PC-9 (cell line): ENCODE measurements at regions not wholly inside any gene's neighbourhood (a gene's known extent, or its start where the extent isn't known, plus 50 kb on each side); places are given as distances from the start of the nearest gene placed in this dataset.
"Not testable (repeated sequence)": the region's sequence is repeated elsewhere in the genome, so short reads cannot be mapped to it uniquely, and the experiment has no call there.

Experiments used
- BruUV-seq: library from RNA; stranded (reverse); fragments of 400-500 nt; replicated peaks from 2 replicates; lab custom pipeline; 2021; lab: Mats Ljungman, UMichigan
- CTCF ChIA-PET: fragments of 300-600 bp; sonication (Branson Sonifier 250); formaldehyde crosslinking; loops from one replicate; lab custom pipeline; 2022; ENCODE audit warnings: antibody characterized with exemption; lab: Charles Lee
- POLR2A ChIA-PET: fragments of 300-600 bp; sonication (Branson Sonifier 250); formaldehyde crosslinking; loops from one replicate; lab custom pipeline; 2022; ENCODE audit warnings: antibody characterized with exemption; ENCODE audit not compliant: unreplicated experiment; lab: Charles Lee
- DNase-seq, 2 experiments: peaks; one replicate each; pipeline versions ENCODE4 v3.0.0 to v3.0.0-alpha.2; 2015 to 2022; ENCODE audit warnings: mixed read lengths in 1 of 2
- H2AFZ ChIP-seq: fragments of 200-600 bp; sonication (generic); 2 replicates; pipeline ENCODE4 v1.8.1; 2017; ENCODE audit warnings: antibody characterized with exemption
- H3F3A ChIP-seq: fragments of 200-600 bp; sonication (generic); 2 replicates; pipeline ENCODE4 v1.8.1; 2017; ENCODE audit warnings: antibody characterized with exemption, mild to moderate bottlenecking, low read depth; ENCODE audit not compliant: insufficient read depth
- H3K27ac ChIP-seq: fragments of 200-600 bp; sonication (generic); 2 replicates; pipeline ENCODE4 v1.6.1; 2016; ENCODE audit warnings: mixed run types
- H3K27me3 ChIP-seq: fragments of 200-600 bp; sonication (generic); 2 replicates; pipeline ENCODE4 v1.6.1; 2016; ENCODE audit warnings: low read depth, mixed run types; ENCODE audit not compliant: insufficient read depth
- H3K36me3 ChIP-seq: fragments of 200-600 bp; sonication (generic); 2 replicates; pipeline ENCODE4 v1.6.1; 2016; ENCODE audit warnings: low read depth, mixed run types
- H3K4me1 ChIP-seq: fragments of 200-600 bp; sonication (generic); replicated peaks from 2 replicates; pipeline ENCODE4 v1.6.1; 2016; ENCODE audit warnings: mixed run types; ENCODE audit not compliant: insufficient read depth
- H3K4me2 ChIP-seq: fragments of 200-600 bp; sonication (generic); 2 replicates; pipeline ENCODE4 v1.6.1; 2017; ENCODE audit warnings: mixed run types
- H3K4me3 ChIP-seq: fragments of 200-600 bp; sonication (generic); 2 replicates; pipeline ENCODE4 v1.6.1; 2016; ENCODE audit warnings: mixed run types
- H3K79me2 ChIP-seq: fragments of 200-600 bp; sonication (generic); 2 replicates; pipeline ENCODE4 v1.6.1; 2017; ENCODE audit warnings: low read depth, mixed run types
- H3K9me2 ChIP-seq: fragments of 200-600 bp; sonication (generic); 2 replicates; pipeline ENCODE4 v1.8.1; 2017; ENCODE audit warnings: mild to moderate bottlenecking; ENCODE audit not compliant: insufficient read depth
- H3K9me3 ChIP-seq: fragments of 200-600 bp; sonication (generic); 2 replicates; pipeline ENCODE4 v1.8.1; 2016; ENCODE audit warnings: low read depth; ENCODE audit not compliant: insufficient read depth
- H4K20me1 ChIP-seq: fragments of 200-600 bp; sonication (generic); 2 replicates; pipeline ENCODE4 v1.8.1; 2017; ENCODE audit not compliant: insufficient read depth
- EZH2 ChIP-seq: fragments of 200-600 bp; sonication (generic); IDR thresholded peaks from 2 replicates; pipeline ENCODE4 v1.8.0; 2017; ENCODE audit warnings: antibody characterized with exemption, low read depth
- intact Hi-C: fragments of 100-400 bp; cut with micrococcal nuclease; formaldehyde crosslinking; loops from one replicate; pipeline ENCODE4 v1.10.0; 2022; ENCODE audit not compliant: unreplicated experiment
- TF ChIP-seq, protein P1 (sequence below): fragments of 200-600 bp; sonication (generic); conservative IDR thresholded peaks from 2 replicates; pipeline ENCODE4 v1.6.1; 2017; ENCODE audit warnings: mixed run types, antibody characterized with exemption, mild to moderate bottlenecking, moderate library complexity

DNA sequence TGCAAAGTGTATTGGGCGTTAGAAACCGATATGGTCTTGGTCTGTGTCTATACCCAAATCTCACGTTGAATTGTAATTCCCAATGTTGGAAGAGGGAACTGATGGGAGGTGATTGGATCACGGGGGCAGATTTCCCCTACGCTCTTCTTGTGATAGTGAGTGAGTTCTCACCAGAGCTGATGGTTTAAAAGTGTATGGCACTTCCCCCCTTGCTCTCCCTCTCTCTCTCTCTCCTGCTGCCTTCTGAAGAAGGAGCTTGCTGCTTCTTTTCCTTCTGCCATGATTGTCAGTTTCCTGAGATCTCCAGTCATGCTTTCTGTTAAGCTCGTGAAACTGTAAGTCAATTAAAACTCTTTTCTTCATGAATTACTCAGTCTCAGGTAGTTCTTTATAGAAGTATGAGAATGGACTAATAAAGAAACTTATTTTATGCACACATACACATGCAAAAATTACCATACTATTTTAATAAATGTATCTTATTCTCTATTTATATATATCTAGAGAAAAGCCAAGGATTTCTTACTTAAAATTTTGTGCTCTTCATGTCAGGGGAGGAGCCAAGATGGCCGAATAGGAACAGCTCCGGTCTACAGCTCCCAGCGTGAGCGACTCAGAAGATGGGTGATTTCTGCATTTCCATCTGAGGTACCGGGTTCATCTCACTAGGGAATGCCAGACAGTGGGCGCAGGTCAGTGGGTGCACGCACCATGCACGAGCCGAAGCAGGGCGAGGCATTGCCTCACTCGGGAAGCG is 1891.0 kb upstream of the FLRT2 start:
- no peaks in the 10 kb centered on the region for H3K79me2 ChIP-seq
- no peak overlapping the region for H3K27ac ChIP-seq
- H3K4me2 ChIP-seq, result peak overlapping the region; percentile 58
- no peaks in the 10 kb centered on the region for H3K4me1 ChIP-seq
- ChIA-PET CTCF (no interaction called here), POLR2A (interaction anchor here (0.6 kb wide), 1 partner anchor 844 kb away, joined by 4 read pairs; no protein-coding TSS in a partner anchor)
- no peaks in the 10 kb centered on the region for H3K9me3 ChIP-seq
- no peaks in the 10 kb centered on the region for H3K27me3 ChIP-seq
- DNase-seq, result peak in 1 of 2 experiments; percentile 1
- no peaks in the 10 kb centered on the region for H4K20me1 ChIP-seq
- H3F3A ChIP-seq, result no peaks in the 10 kb centered on the region
- peak overlapping the region; percentile 39; the same call in 1 of the 2 replicates for H2AFZ ChIP-seq
- H3K36me3 ChIP-seq, result no peaks in the 10 kb centered on the region
- TF ChIP-seq, protein P1, sequence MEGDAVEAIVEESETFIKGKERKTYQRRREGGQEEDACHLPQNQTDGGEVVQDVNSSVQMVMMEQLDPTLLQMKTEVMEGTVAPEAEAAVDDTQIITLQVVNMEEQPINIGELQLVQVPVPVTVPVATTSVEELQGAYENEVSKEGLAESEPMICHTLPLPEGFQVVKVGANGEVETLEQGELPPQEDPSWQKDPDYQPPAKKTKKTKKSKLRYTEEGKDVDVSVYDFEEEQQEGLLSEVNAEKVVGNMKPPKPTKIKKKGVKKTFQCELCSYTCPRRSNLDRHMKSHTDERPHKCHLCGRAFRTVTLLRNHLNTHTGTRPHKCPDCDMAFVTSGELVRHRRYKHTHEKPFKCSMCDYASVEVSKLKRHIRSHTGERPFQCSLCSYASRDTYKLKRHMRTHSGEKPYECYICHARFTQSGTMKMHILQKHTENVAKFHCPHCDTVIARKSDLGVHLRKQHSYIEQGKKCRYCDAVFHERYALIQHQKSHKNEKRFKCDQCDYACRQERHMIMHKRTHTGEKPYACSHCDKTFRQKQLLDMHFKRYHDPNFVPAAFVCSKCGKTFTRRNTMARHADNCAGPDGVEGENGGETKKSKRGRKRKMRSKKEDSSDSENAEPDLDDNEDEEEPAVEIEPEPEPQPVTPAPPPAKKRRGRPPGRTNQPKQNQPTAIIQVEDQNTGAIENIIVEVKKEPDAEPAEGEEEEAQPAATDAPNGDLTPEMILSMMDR, result no peak
- TF ChIP-seq EZH2, result no peak
- no TSS peak for BruUV-seq
- H3K9me2 ChIP-seq, result no peaks in the 10 kb centered on the region
- intact Hi-C loops, result no loop called here
- peak overlapping the region; percentile 42; the same call in 1 of the 2 replicates for H3K4me3 ChIP-seq

DNA sequence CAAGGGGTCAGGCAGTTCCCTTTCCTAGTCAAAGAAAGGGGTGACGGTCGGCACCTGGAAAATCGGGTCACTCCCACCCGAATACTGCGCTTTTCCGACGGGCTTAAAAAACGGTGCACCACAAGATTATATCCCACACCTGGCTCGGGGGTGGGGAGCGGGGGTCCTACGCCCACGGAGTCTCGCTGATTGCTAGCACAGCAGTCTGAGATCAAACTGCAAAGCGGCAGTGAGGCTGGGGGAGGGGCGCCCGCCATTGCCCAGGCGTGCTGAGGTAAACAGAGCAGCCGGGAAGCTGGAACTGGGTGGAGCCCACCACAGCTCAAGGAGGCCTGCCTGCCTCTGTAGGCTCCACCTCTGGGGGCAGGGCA is 1890.5 kb upstream of the FLRT2 start:
- H3K27me3 ChIP-seq, H3K79me2 ChIP-seq, CTCF ChIA-PET, BruUV-seq, H3K9me3 ChIP-seq, H3K36me3 ChIP-seq, H4K20me1 ChIP-seq, H3K9me2 ChIP-seq, H3K27ac ChIP-seq, intact Hi-C loops, H3F3A ChIP-seq, H3K4me1 ChIP-seq, POLR2A ChIA-PET: not testable (repeated sequence)
- Histone ChIP-seq H2AFZ (peak overlapping the region; percentile 39; the same call in 1 of the 2 replicates), H3K4me3 (peak overlapping the region; percentile 42; the same call in 1 of the 2 replicates), H3K4me2 (peak overlapping the region; percentile 58)
- DNase-seq, result peak in 1 of 2 experiments; percentile 29

DNA sequence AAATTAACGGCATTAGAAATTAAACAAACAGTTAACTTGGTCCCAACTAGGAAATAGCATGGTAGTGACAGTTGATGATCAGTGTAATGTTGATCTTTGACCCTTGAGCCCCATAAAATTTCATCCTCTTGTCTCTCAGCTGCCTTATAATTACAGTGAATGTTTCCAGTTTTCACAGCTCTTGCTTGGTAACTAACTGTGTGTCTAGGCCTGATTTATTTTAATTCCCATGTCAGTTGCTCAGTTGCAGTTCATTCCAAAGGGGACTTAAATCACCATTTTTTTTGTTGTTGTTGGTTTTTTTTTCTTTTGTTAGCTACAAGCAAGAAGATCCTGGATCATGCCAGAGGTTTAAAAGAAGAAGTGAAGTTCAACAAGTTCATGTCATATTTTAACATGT is 1883.7 kb upstream of the FLRT2 start:
- intact Hi-C loops, result no loop called here
- H3K4me3 ChIP-seq, result no peak overlapping the region
- no peak overlapping the region for H2AFZ ChIP-seq
- no peaks in the 10 kb centered on the region for H3K9me3 ChIP-seq
- TF ChIP-seq, protein P1, result no peak
- TF ChIP-seq EZH2, result no peak
- DNase-seq, result no peak
- H3F3A ChIP-seq, result no peaks in the 10 kb centered on the region
- H3K4me1 ChIP-seq, result no peaks in the 10 kb centered on the region
- H3K36me3 ChIP-seq, result no peaks in the 10 kb centered on the region
- H4K20me1 ChIP-seq, result no peaks in the 10 kb centered on the region
- no peak overlapping the region for H3K27ac ChIP-seq
- H3K4me2 ChIP-seq, result no peak overlapping the region
- ChIA-PET CTCF (no interaction called here), POLR2A (no interaction called here)
- H3K27me3 ChIP-seq, result no peaks in the 10 kb centered on the region
- no TSS peak for BruUV-seq
- no peaks in the 10 kb centered on the region for H3K9me2 ChIP-seq
- no peaks in the 10 kb centered on the region for H3K79me2 ChIP-seq
